ENCODE measurements at regions not wholly inside any gene's neighbourhood (a gene's known extent, or its start where the extent isn't known, plus 50 kb on each side); places are given as distances from the start of the nearest gene placed in this dataset.

GRCh38 chr11:60625262-60625661 is 74.2 kb upstream of the MS4A8 start:
- TF ChIP-seq ARNTL (CRISPR knock-in tag; IDR thresholded peaks at IDR 0.05; ENCODE audit: borderline replicate concordance, low read depth): no peak
- no peak for TF ChIP-seq ZNF70 (CRISPR knock-in tag; IDR thresholded peaks at IDR 0.05)
- TF ChIP-seq ESRRG (CRISPR knock-in tag; IDR thresholded peaks at IDR 0.05): no peak
- no peak for TF ChIP-seq PPARA (CRISPR knock-in tag; IDR thresholded peaks at IDR 0.05; ENCODE audit: borderline replicate concordance)
- no peak for TF ChIP-seq PATZ1 (CRISPR knock-in tag; IDR thresholded peaks at IDR 0.05; ENCODE audit: borderline replicate concordance)
- no peak for TF ChIP-seq ZNF8 (CRISPR knock-in tag; IDR thresholded peaks at IDR 0.05)
- no peak for TF ChIP-seq ZFP30 (CRISPR knock-in tag; IDR thresholded peaks at IDR 0.05)
- TF ChIP-seq TCF4 (CRISPR knock-in tag; IDR thresholded peaks at IDR 0.05; ENCODE audit: borderline replicate concordance): no peak
- no peak for TF ChIP-seq CSRNP3 (CRISPR knock-in tag; IDR thresholded peaks at IDR 0.05)
- TF ChIP-seq GLIS3 (CRISPR knock-in tag; IDR thresholded peaks at IDR 0.05): no peak
- no peak for TF ChIP-seq ZFP3 (CRISPR knock-in tag; IDR thresholded peaks at IDR 0.05)
- TF ChIP-seq RARB (CRISPR knock-in tag; IDR thresholded peaks at IDR 0.05): no peak

Measured in SK-N-SH treated with all-trans-retinoic acid at 6 μM for 48 hours (cell line).